ENCODE measurements at regions not wholly inside any gene's neighbourhood (a gene's known extent, or its start where the extent isn't known, plus 50 kb on each side); places are given as distances from the start of the nearest gene placed in this dataset.
"Not testable (repeated sequence)": the region's sequence is repeated elsewhere in the genome, so short reads cannot be mapped to it uniquely, and the experiment has no call there.

DNA sequence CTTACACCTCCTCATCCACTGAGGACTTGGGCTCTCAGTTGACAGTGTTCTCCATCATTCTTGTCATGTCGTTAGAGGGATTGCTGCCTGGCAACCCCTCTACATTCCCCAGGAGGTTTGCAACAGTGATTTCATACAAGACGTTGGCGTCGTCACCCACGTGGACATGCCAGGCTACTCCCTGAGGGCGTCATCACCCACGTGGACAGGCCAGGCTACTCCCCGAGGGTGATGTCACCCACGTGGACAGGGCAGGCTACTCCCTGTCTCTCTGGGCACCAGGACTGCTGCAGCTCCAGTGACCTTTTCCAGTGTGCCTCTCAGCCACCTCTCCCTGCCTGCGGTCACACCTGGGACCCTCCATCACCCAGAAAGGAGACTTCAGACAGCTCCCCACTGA is 117.4 kb downstream of the SEPTIN7 start:
- not testable (repeated sequence) for H3K4me1 ChIP-seq (ENCODE audit: control insufficient read depth in 2 of 2, insufficient read depth in 2 of 2, low read length in 2 of 2); H3K4me3 ChIP-seq (ENCODE audit: low read length in 2 of 2); H3K27me3 ChIP-seq (ENCODE audit: control insufficient read depth in 2 of 2, insufficient read depth in 1 of 2, low read length in 1 of 2); H3K9me3 ChIP-seq (ENCODE audit: control insufficient read depth in 2 of 2, insufficient read depth in 1 of 2, low read length in 1 of 2); H3K27ac ChIP-seq (ENCODE audit: low read depth in 1 of 2, low read length in 1 of 2); H3K36me3 ChIP-seq (ENCODE audit: control insufficient read depth in 2 of 2, insufficient read depth in 2 of 2, low read length in 1 of 2); DNase-seq (ENCODE audit: low read depth in 6 of 9, low spot score in 9 of 9)
- WGBS, result 98% methylated on average over 10 of the region's 10 CpGs

DNA sequence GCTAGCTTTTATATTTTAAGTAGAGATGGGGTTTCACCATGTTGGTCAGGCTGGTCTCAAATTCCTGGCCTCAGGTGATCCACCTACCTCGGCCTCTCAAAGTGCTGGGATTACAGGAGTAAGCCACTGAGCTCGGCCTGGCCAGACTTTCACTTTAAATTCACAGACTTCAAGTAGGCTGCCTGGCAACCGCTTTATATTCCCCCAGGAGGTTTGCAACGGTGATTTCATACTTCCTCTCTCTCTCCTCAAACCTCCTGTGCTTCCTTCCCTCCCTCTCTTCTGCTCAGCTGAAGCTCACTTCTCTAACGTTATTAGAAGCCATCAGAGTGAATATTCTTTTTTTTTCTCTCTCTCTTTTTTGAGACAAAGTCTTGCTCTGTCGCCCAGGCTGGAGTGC is 118.8 kb downstream of the SEPTIN7 start:
- H3K27ac ChIP-seq (ENCODE audit: low read depth in 1 of 2, low read length in 1 of 2); H3K27me3 ChIP-seq (ENCODE audit: control insufficient read depth in 2 of 2, insufficient read depth in 1 of 2, low read length in 1 of 2); H3K36me3 ChIP-seq (ENCODE audit: control insufficient read depth in 2 of 2, insufficient read depth in 2 of 2, low read length in 1 of 2); H3K4me3 ChIP-seq (ENCODE audit: low read length in 2 of 2); H3K9me3 ChIP-seq (ENCODE audit: control insufficient read depth in 2 of 2, insufficient read depth in 1 of 2, low read length in 1 of 2); H3K4me1 ChIP-seq (ENCODE audit: control insufficient read depth in 2 of 2, insufficient read depth in 2 of 2, low read length in 2 of 2); DNase-seq (ENCODE audit: low read depth in 6 of 9, low spot score in 9 of 9): not testable (repeated sequence)
- WGBS, result 22% methylated on average over 6 of the region's 6 CpGs

DNA sequence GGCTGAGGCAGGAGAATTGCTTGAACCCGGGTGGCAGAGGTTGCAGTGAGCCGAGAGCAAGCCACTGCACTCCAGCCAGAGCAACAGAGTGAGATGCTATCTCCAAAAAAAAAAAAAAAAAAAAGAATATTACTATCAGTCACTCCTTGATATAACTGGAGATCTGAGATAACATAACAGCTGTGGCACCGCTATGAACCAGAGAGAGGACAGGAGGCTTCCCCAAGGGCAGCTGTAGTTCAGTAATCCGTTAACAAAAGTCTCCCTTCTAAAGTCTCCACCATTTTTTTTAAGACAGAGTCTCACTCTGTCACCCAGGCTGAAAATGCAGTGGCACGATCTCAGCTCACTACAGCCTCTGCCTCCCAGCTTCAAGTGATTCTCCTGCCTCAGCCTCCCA is 120.5 kb downstream of the SEPTIN7 start:
- not testable (repeated sequence) for DNase-seq (ENCODE audit: low read depth in 6 of 9, low spot score in 9 of 9); H3K4me1 ChIP-seq (ENCODE audit: control insufficient read depth in 2 of 2, insufficient read depth in 2 of 2, low read length in 2 of 2); H3K36me3 ChIP-seq (ENCODE audit: control insufficient read depth in 2 of 2, insufficient read depth in 2 of 2, low read length in 1 of 2); H3K27ac ChIP-seq (ENCODE audit: low read depth in 1 of 2, low read length in 1 of 2); H3K27me3 ChIP-seq (ENCODE audit: control insufficient read depth in 2 of 2, insufficient read depth in 1 of 2, low read length in 1 of 2); H3K9me3 ChIP-seq (ENCODE audit: control insufficient read depth in 2 of 2, insufficient read depth in 1 of 2, low read length in 1 of 2); H3K4me3 ChIP-seq (ENCODE audit: low read length in 2 of 2)
- 82% methylated on average over 5 of the region's 5 CpGs for WGBS

DNA sequence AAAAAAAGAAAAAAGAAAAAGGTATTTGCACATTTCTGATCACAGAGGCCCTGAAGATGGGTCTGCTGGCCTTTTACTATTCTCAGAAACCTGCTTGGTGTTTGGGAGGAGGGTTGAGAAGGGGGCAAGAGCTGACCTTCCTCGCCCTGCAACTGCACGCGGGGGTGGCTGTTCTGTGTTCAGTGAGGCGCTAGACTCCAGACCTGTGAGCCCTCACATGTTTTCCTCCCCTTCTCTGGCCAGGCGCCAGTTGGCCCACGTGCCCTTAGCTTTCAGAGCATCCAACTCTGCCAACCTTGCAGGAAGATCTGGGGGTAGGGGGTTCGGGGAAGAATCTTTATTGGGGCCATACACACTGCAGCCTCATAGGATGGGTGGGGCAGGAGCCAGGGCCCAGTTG is 123.8 kb downstream of the SEPTIN7 start:
- H3K4me1 ChIP-seq (ENCODE audit: control insufficient read depth in 2 of 2, insufficient read depth in 2 of 2, low read length in 2 of 2); DNase-seq (ENCODE audit: low read depth in 6 of 9, low spot score in 9 of 9); H3K9me3 ChIP-seq (ENCODE audit: control insufficient read depth in 2 of 2, insufficient read depth in 1 of 2, low read length in 1 of 2); H3K4me3 ChIP-seq (ENCODE audit: low read length in 2 of 2); H3K27me3 ChIP-seq (ENCODE audit: control insufficient read depth in 2 of 2, insufficient read depth in 1 of 2, low read length in 1 of 2); H3K36me3 ChIP-seq (ENCODE audit: control insufficient read depth in 2 of 2, insufficient read depth in 2 of 2, low read length in 1 of 2); H3K27ac ChIP-seq (ENCODE audit: low read depth in 1 of 2, low read length in 1 of 2): not testable (repeated sequence)
- 78% methylated on average over 7 of the region's 7 CpGs for WGBS

DNA sequence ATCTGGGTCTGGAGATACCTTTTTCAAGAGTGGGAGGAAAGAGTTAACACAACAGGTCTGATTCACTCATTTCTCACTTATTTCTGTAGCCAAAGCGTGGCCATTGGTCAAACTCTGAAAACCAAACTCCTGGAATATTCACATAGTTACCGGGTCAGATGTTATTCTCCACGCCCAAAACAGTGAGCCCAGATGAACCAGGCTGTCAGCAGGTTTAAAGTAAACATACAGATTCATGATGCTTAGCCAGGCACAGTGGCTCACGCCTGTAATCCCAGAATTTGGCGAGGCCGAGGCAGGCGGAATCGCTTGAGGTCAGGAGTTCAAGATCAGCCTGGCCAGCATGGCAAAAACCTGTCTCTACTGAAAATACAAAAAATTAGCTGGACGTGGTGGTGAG is 126.1 kb downstream of the SEPTIN7 start:
- H3K9me3 ChIP-seq (ENCODE audit: control insufficient read depth in 2 of 2, insufficient read depth in 1 of 2, low read length in 1 of 2); DNase-seq (ENCODE audit: low read depth in 6 of 9, low spot score in 9 of 9); H3K27ac ChIP-seq (ENCODE audit: low read depth in 1 of 2, low read length in 1 of 2); H3K27me3 ChIP-seq (ENCODE audit: control insufficient read depth in 2 of 2, insufficient read depth in 1 of 2, low read length in 1 of 2); H3K4me3 ChIP-seq (ENCODE audit: low read length in 2 of 2); H3K4me1 ChIP-seq (ENCODE audit: control insufficient read depth in 2 of 2, insufficient read depth in 2 of 2, low read length in 2 of 2); H3K36me3 ChIP-seq (ENCODE audit: control insufficient read depth in 2 of 2, insufficient read depth in 2 of 2, low read length in 1 of 2): not testable (repeated sequence)
- 98% methylated on average over 8 of the region's 9 CpGs for WGBS

DNA sequence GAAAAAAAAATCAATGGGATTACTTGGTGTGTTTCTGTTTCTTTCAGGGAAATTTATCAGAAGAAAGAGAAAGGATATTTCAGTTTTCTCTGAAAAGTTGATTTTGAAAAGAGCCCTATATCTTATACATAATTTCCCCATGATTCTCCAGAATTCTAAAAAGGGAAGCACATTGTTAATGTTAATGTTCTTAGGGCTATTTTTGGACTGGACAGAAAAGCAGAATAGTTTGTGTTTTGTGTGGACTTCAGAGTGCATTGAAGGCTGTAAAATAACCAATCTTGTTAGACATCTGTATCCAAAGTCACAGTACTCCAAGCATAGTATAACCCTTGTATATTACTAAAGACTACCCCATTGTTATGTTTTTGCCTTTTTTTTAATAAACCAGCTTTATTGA is 130.3 kb downstream of the SEPTIN7 start:
- not testable (repeated sequence) for H3K27me3 ChIP-seq (ENCODE audit: control insufficient read depth in 2 of 2, insufficient read depth in 1 of 2, low read length in 1 of 2); H3K4me3 ChIP-seq (ENCODE audit: low read length in 2 of 2); DNase-seq (ENCODE audit: low read depth in 6 of 9, low spot score in 9 of 9); H3K27ac ChIP-seq (ENCODE audit: low read depth in 1 of 2, low read length in 1 of 2); H3K36me3 ChIP-seq (ENCODE audit: control insufficient read depth in 2 of 2, insufficient read depth in 2 of 2, low read length in 1 of 2); H3K9me3 ChIP-seq (ENCODE audit: control insufficient read depth in 2 of 2, insufficient read depth in 1 of 2, low read length in 1 of 2); H3K4me1 ChIP-seq (ENCODE audit: control insufficient read depth in 2 of 2, insufficient read depth in 2 of 2, low read length in 2 of 2)

DNA sequence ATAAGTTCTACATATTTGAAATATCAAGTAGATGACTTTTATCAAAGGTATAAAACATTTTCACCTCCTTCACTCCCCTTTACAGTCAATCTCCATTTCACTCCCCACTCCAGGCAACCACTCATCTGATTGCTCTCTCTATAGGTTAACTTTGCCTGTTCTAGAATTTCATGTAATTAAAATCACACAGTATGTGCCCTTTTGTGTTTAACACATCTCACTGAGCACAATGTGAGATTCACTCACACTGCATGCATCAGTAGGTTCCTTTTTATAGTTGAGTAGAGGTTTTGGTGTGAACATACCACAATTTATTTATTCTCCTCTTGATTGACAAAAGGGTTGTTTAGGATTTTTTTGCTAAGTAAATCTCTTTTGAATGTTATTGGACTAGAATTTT is 130.7 kb downstream of the SEPTIN7 start:
- H3K36me3 ChIP-seq (ENCODE audit: control insufficient read depth in 2 of 2, insufficient read depth in 2 of 2, low read length in 1 of 2); H3K9me3 ChIP-seq (ENCODE audit: control insufficient read depth in 2 of 2, insufficient read depth in 1 of 2, low read length in 1 of 2); DNase-seq (ENCODE audit: low read depth in 6 of 9, low spot score in 9 of 9); H3K27me3 ChIP-seq (ENCODE audit: control insufficient read depth in 2 of 2, insufficient read depth in 1 of 2, low read length in 1 of 2); H3K27ac ChIP-seq (ENCODE audit: low read depth in 1 of 2, low read length in 1 of 2); H3K4me3 ChIP-seq (ENCODE audit: low read length in 2 of 2); H3K4me1 ChIP-seq (ENCODE audit: control insufficient read depth in 2 of 2, insufficient read depth in 2 of 2, low read length in 2 of 2): not testable (repeated sequence)

DNA sequence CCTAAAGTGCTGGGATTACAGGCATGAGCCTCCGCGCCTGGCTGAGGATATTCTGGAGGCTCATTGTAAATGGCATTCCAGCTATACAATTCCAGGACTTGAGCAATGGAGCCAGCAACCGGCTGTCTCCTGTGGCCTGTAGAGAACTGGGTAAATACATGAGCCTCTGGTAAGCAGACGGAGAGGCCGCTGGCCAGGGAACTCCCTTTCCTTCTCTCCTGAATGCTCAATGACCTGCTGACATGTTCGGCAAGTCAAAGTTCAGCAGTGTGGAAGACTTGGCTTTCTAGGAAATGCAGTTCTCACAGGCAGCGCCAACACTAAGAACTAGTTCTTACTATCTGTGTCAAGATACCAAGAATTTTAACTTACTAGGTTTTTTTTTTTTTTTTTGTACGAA is 139.8 kb downstream of the SEPTIN7 start:
- H3K36me3 ChIP-seq (ENCODE audit: control insufficient read depth in 2 of 2, insufficient read depth in 2 of 2, low read length in 1 of 2); H3K4me3 ChIP-seq (ENCODE audit: low read length in 2 of 2); H3K4me1 ChIP-seq (ENCODE audit: control insufficient read depth in 2 of 2, insufficient read depth in 2 of 2, low read length in 2 of 2); DNase-seq (ENCODE audit: low read depth in 6 of 9, low spot score in 9 of 9); H3K27me3 ChIP-seq (ENCODE audit: control insufficient read depth in 2 of 2, insufficient read depth in 1 of 2, low read length in 1 of 2); H3K27ac ChIP-seq (ENCODE audit: low read depth in 1 of 2, low read length in 1 of 2); H3K9me3 ChIP-seq (ENCODE audit: control insufficient read depth in 2 of 2, insufficient read depth in 1 of 2, low read length in 1 of 2): not testable (repeated sequence)
- 99% methylated on average over 8 of the region's 8 CpGs for WGBS

DNA sequence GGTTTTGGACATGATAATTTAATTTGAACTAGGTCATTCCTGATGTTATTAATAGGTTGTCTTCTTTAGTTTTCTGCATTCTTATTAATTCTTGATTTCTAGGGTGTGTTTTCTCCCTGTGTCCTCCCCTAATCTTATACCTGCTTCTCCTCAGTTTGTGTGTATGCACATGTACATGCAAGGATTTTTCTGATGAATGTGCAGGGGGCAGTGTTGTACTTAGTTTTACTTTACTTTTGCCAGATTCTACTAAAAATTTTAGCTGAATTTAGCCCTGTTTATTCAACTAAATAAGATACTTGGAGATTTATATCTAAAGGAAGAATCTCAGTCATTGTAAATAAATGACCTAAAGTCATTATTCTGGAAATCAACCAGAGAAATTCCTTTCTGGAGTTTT is 144.8 kb downstream of the SEPTIN7 start:
- H3K4me3 ChIP-seq (ENCODE audit: low read length in 2 of 2); DNase-seq (ENCODE audit: low read depth in 6 of 9, low spot score in 9 of 9); H3K4me1 ChIP-seq (ENCODE audit: control insufficient read depth in 2 of 2, insufficient read depth in 2 of 2, low read length in 2 of 2); H3K27me3 ChIP-seq (ENCODE audit: control insufficient read depth in 2 of 2, insufficient read depth in 1 of 2, low read length in 1 of 2); H3K36me3 ChIP-seq (ENCODE audit: control insufficient read depth in 2 of 2, insufficient read depth in 2 of 2, low read length in 1 of 2); H3K27ac ChIP-seq (ENCODE audit: low read depth in 1 of 2, low read length in 1 of 2); H3K9me3 ChIP-seq (ENCODE audit: control insufficient read depth in 2 of 2, insufficient read depth in 1 of 2, low read length in 1 of 2): not testable (repeated sequence)

DNA sequence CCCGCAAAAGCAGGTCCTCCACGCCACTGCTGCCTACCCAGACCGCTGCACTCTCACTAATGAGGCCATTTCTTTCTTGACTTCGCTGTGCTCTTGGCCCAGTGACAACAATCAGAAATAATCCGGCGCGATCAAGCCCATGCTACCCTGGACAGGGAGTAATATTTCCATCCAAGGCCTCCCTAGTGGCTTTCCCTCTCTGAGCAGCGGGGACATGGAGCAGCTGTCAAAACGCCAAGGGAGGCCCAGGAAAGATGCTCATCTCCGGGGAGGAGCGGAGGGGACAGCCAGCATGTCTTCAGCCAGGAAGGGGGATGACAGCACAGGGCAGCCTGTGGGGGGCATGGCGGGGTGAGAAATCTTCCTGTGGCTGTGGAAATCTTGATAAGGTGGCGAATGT is 154.9 kb downstream of the SEPTIN7 start:
- not testable (repeated sequence) for H3K36me3 ChIP-seq (ENCODE audit: control insufficient read depth in 2 of 2, insufficient read depth in 2 of 2, low read length in 1 of 2); H3K27me3 ChIP-seq (ENCODE audit: control insufficient read depth in 2 of 2, insufficient read depth in 1 of 2, low read length in 1 of 2); H3K9me3 ChIP-seq (ENCODE audit: control insufficient read depth in 2 of 2, insufficient read depth in 1 of 2, low read length in 1 of 2); H3K4me1 ChIP-seq (ENCODE audit: control insufficient read depth in 2 of 2, insufficient read depth in 2 of 2, low read length in 2 of 2); H3K4me3 ChIP-seq (ENCODE audit: low read length in 2 of 2); DNase-seq (ENCODE audit: low read depth in 6 of 9, low spot score in 9 of 9); H3K27ac ChIP-seq (ENCODE audit: low read depth in 1 of 2, low read length in 1 of 2)
- 92% methylated on average over 13 of the region's 13 CpGs for WGBS
